Fibroblast of mammary gland (primary cell): ENCODE measurements at regions not wholly inside any gene's neighbourhood (a gene's known extent, or its start where the extent isn't known, plus 50 kb on each side); places are given as distances from the start of the nearest gene placed in this dataset.
"Not testable (repeated sequence)": the region's sequence is repeated elsewhere in the genome, so short reads cannot be mapped to it uniquely, and the experiment has no call there.

Experiments
- DNase-seq: peaks from one replicate; pipeline ENCODE4 v3.0.0-alpha.2; 2010; ENCODE audit warnings: low read depth
- H3K4me3 ChIP-seq: 2 replicates; pipeline ENCODE4 v1.5.1; 2011; ENCODE audit warnings: low read depth, mild to moderate bottlenecking, low read length, moderate library complexity; ENCODE audit not compliant: control insufficient read depth
- CTCF ChIP-seq: conservative IDR thresholded peaks from 2 replicates; pipeline ENCODE4 v1.5.1; 2011; ENCODE audit warnings: low read depth, low read length, inconsistent platforms; ENCODE audit not compliant: control insufficient read depth, insufficient read depth

GRCh38 chr6:120279466-120280167 lies 930.1 kb upstream of the MAN1A1 start:
- no peak for DNase-seq
- H3K4me3 ChIP-seq = no peak overlapping the region
- TF ChIP-seq CTCF = no peak

- H3K4me3 ChIP-seq = no peak overlapping the region
- TF ChIP-seq CTCF = no peak
- DNase-seq = no peak
Observed at GRCh38 chr6:120278689-120279396, 929.3 kb upstream of the MAN1A1 start.

GRCh38 chr6:120274547-120274946 lies 925.0 kb upstream of the MAN1A1 start:
- TF ChIP-seq CTCF = no peak
- DNase-seq = no peak
- no peak overlapping the region for H3K4me3 ChIP-seq

- TF ChIP-seq CTCF = no peak
- H3K4me3 ChIP-seq = no peak overlapping the region
- no peak for DNase-seq
Observed at GRCh38 chr6:120273411-120273810, 923.9 kb upstream of the MAN1A1 start.

- no peak overlapping the region for H3K4me3 ChIP-seq
- TF ChIP-seq CTCF = no peak
- DNase-seq = no peak
Observed at GRCh38 chr6:120272038-120272437, 922.5 kb upstream of the MAN1A1 start.

- H3K4me3 ChIP-seq, DNase-seq: not testable (repeated sequence)
Observed at GRCh38 chr6:120268256-120268655, 918.7 kb upstream of the MAN1A1 start.

- TF ChIP-seq CTCF = no peak
- no peak for DNase-seq
- no peak overlapping the region for H3K4me3 ChIP-seq
Observed at GRCh38 chr6:120262354-120262753, 912.8 kb upstream of the MAN1A1 start.
